ENCODE measurements at regions not wholly inside any gene's neighbourhood (a gene's known extent, or its start where the extent isn't known, plus 50 kb on each side); places are given as distances from the start of the nearest gene placed in this dataset.

- TF ChIP-seq EZH2 (IDR thresholded peaks at IDR 0.05; ENCODE audit: borderline replicate concordance, low read depth, low read length, severe bottlenecking): no peak
- no peak for TF ChIP-seq MAX (IDR thresholded peaks at IDR 0.05; ENCODE audit: insufficient read depth, insufficient read length)
- TF ChIP-seq CTCF (IDR thresholded peaks at IDR 0.05; ENCODE audit: extremely low read depth in 1 of 2, insufficient read depth in 1 of 2, low read depth in 1 of 2, low read length in 2 of 2): no peak
- no peak for TF ChIP-seq POLR2A (IDR thresholded peaks at IDR 0.05; ENCODE audit: low read depth, low read length)
- TF ChIP-seq MYC (IDR thresholded peaks at IDR 0.05; ENCODE audit: low read depth, low read length): no peak
- TF ChIP-seq POLR2AphosphoS5 (IDR thresholded peaks at IDR 0.05; ENCODE audit: insufficient read depth, low read depth, low read length): no peak
- no peak for TF ChIP-seq GATA2 (IDR thresholded peaks at IDR 0.05; ENCODE audit: insufficient read depth, insufficient read length, low read depth, low read length)
- TF ChIP-seq FOS (IDR thresholded peaks at IDR 0.05; ENCODE audit: borderline replicate concordance, insufficient read depth, low read length): no peak
- TF ChIP-seq JUN (IDR thresholded peaks at IDR 0.05; ENCODE audit: borderline replicate concordance, insufficient read depth, insufficient read length, low read depth): no peak
Measured at GRCh38 chr6:66210964-66211363, 503.9 kb upstream of the EYS start.

Measured in endothelial cell of umbilical vein (primary cell).